GF-D8 (cell line): ENCODE measurements at regions not wholly inside any gene's neighbourhood (a gene's known extent, or its start where the extent isn't known, plus 50 kb on each side); places are given as distances from the start of the nearest gene placed in this dataset.
"Not testable (repeated sequence)": the region's sequence is repeated elsewhere in the genome, so short reads cannot be mapped to it uniquely, and the experiment has no call there.

ENCODE experiments used
- DNase-seq: peaks from one replicate; lab custom pipeline; 2025; lab: John Stamatoyannopoulos, UW

GRCh38 chr2:180695586-180696401 lies 284.6 kb upstream of the UBE2E3 start:
- no peak for DNase-seq

GRCh38 chr2:180694445-180695421 lies 285.7 kb upstream of the UBE2E3 start:
- no peak for DNase-seq

- no peak for DNase-seq
Observed at GRCh38 chr2:180692322-180692721, 288.1 kb upstream of the UBE2E3 start.

GRCh38 chr2:180691855-180692223 lies 288.6 kb upstream of the UBE2E3 start:
- DNase-seq = not testable (repeated sequence)

- not testable (repeated sequence) for DNase-seq
Observed at GRCh38 chr2:180691186-180691854, 289.1 kb upstream of the UBE2E3 start.

GRCh38 chr2:180690611-180691010 lies 289.8 kb upstream of the UBE2E3 start:
- no peak for DNase-seq

- no peak for DNase-seq
Observed at GRCh38 chr2:180682871-180683270, 297.5 kb upstream of the UBE2E3 start.

- DNase-seq = no peak
Observed at GRCh38 chr2:180679693-180680092, 300.7 kb upstream of the UBE2E3 start.

GRCh38 chr2:180678625-180678972 lies 301.8 kb upstream of the UBE2E3 start:
- DNase-seq = no peak

- DNase-seq = no peak
Observed at GRCh38 chr2:180677930-180678624, 302.3 kb upstream of the UBE2E3 start.

- no peak for DNase-seq
Observed at GRCh38 chr2:180677200-180677599, 303.2 kb upstream of the UBE2E3 start.

GRCh38 chr2:180676520-180677025 lies 303.8 kb upstream of the UBE2E3 start:
- DNase-seq = no peak

- DNase-seq = no peak
Observed at GRCh38 chr2:180675170-180675569, 305.2 kb upstream of the UBE2E3 start.

- DNase-seq = no peak
Observed at GRCh38 chr2:180672377-180672776, 308.0 kb upstream of the UBE2E3 start.

GRCh38 chr2:180670302-180671003 lies 310.0 kb upstream of the UBE2E3 start:
- no peak for DNase-seq

GRCh38 chr2:180669016-180669415 lies 311.4 kb upstream of the UBE2E3 start:
- DNase-seq = no peak

- no peak for DNase-seq
Observed at GRCh38 chr2:180664507-180664906, 315.9 kb upstream of the UBE2E3 start.

GRCh38 chr2:180662941-180663471 lies 317.4 kb upstream of the UBE2E3 start:
- no peak for DNase-seq

GRCh38 chr2:180662521-180662920 lies 317.9 kb upstream of the UBE2E3 start:
- no peak for DNase-seq

GRCh38 chr2:180661686-180662030 lies 318.7 kb upstream of the UBE2E3 start:
- no peak for DNase-seq
